ENCODE measurements at regions not wholly inside any gene's neighbourhood (a gene's known extent, or its start where the extent isn't known, plus 50 kb on each side); places are given as distances from the start of the nearest gene placed in this dataset.
"Not testable (repeated sequence)": the region's sequence is repeated elsewhere in the genome, so short reads cannot be mapped to it uniquely, and the experiment has no call there.

GRCh38 chr6:26720663-26721218 is 61.2 kb upstream of the ZNF322 start:
- H3K36me3 ChIP-seq (ENCODE audit: control insufficient read depth in 2 of 2, extremely low read depth in 1 of 2, insufficient read depth in 1 of 2, low read length in 1 of 2); CTCF ChIA-PET; H3K27me3 ChIP-seq (replicated peaks in 1 of 2; ENCODE audit: control insufficient read depth in 2 of 2, extremely low read depth in 1 of 2, insufficient read depth in 2 of 2, low read length in 1 of 2); H3K27ac ChIP-seq (ENCODE audit: low read length); ATAC-seq (replicated peaks in 1 of 4); H3K9me3 Mint-ChIP-seq; H3K4me3 ChIP-seq (ENCODE audit: control insufficient read depth in 1 of 2, extremely low read depth in 1 of 2, low read length in 1 of 2); H3K27ac Mint-ChIP-seq; H3K9me3 ChIP-seq; H3K4me3 Mint-ChIP-seq; H3K27me3 Mint-ChIP-seq; DNase-seq; POLR2A ChIA-PET; H3K4me1 Mint-ChIP-seq; H3K4me1 ChIP-seq (ENCODE audit: control insufficient read depth in 1 of 2, extremely low read depth in 1 of 2, insufficient read depth in 2 of 2, low read length in 2 of 2); H3K36me3 Mint-ChIP-seq: not testable (repeated sequence)
- no CpG with 5 or more reads among the region's 25 CpGs for WGBS (ENCODE audit: insufficient coverage)

GRCh38 chr6:26730019-26730766 is 70.6 kb upstream of the ZNF322 start:
- H3K27me3 Mint-ChIP-seq; H3K4me1 ChIP-seq (ENCODE audit: control insufficient read depth in 1 of 2, extremely low read depth in 1 of 2, insufficient read depth in 2 of 2, low read length in 2 of 2); H3K36me3 ChIP-seq (ENCODE audit: control insufficient read depth in 2 of 2, extremely low read depth in 1 of 2, insufficient read depth in 1 of 2, low read length in 1 of 2); H3K9me3 ChIP-seq; H3K4me3 Mint-ChIP-seq; POLR2A ChIA-PET; H3K27ac Mint-ChIP-seq; H3K27ac ChIP-seq (ENCODE audit: low read length); ATAC-seq (replicated peaks in 1 of 4); DNase-seq; H3K27me3 ChIP-seq (replicated peaks in 1 of 2; ENCODE audit: control insufficient read depth in 2 of 2, extremely low read depth in 1 of 2, insufficient read depth in 2 of 2, low read length in 1 of 2); H3K4me1 Mint-ChIP-seq; H3K4me3 ChIP-seq (ENCODE audit: control insufficient read depth in 1 of 2, extremely low read depth in 1 of 2, low read length in 1 of 2); H3K9me3 Mint-ChIP-seq; CTCF ChIA-PET; H3K36me3 Mint-ChIP-seq: not testable (repeated sequence)
- WGBS (ENCODE audit: insufficient coverage): no CpG with 5 or more reads among the region's 31 CpGs

GRCh38 chr6:26734776-26735472 is 75.4 kb upstream of the ZNF322 start:
- POLR2A ChIA-PET; H3K27me3 Mint-ChIP-seq; H3K4me3 Mint-ChIP-seq; DNase-seq; H3K36me3 ChIP-seq (ENCODE audit: control insufficient read depth in 2 of 2, extremely low read depth in 1 of 2, insufficient read depth in 1 of 2, low read length in 1 of 2); H3K27ac Mint-ChIP-seq; CTCF ChIA-PET; H3K4me1 ChIP-seq (ENCODE audit: control insufficient read depth in 1 of 2, extremely low read depth in 1 of 2, insufficient read depth in 2 of 2, low read length in 2 of 2); H3K4me1 Mint-ChIP-seq; H3K9me3 Mint-ChIP-seq; H3K4me3 ChIP-seq (ENCODE audit: control insufficient read depth in 1 of 2, extremely low read depth in 1 of 2, low read length in 1 of 2); H3K36me3 Mint-ChIP-seq; ATAC-seq (replicated peaks in 1 of 4); H3K27ac ChIP-seq (ENCODE audit: low read length); H3K9me3 ChIP-seq; H3K27me3 ChIP-seq (replicated peaks in 1 of 2; ENCODE audit: control insufficient read depth in 2 of 2, extremely low read depth in 1 of 2, insufficient read depth in 2 of 2, low read length in 1 of 2): not testable (repeated sequence)
- WGBS (ENCODE audit: insufficient coverage): no CpG with 5 or more reads among the region's 36 CpGs

GRCh38 chr6:26739811-26740210 is 80.3 kb upstream of the ZNF322 start:
- no peak for DNase-seq

GRCh38 chr6:26743157-26743821 is 83.7 kb upstream of the ZNF322 start:
- Histone ChIP-seq H3K4me3 (ENCODE audit: control insufficient read depth in 1 of 2, extremely low read depth in 1 of 2, low read length in 1 of 2) (no peak overlapping the region), H3K27ac (ENCODE audit: low read length) (no peak overlapping the region), H3K9me3 (no peaks in the 10 kb centered on the region), H3K27me3 (replicated peaks in 1 of 2; ENCODE audit: control insufficient read depth in 2 of 2, extremely low read depth in 1 of 2, insufficient read depth in 2 of 2, low read length in 1 of 2) (peaks cover 12 to 31% of the 10 kb centered on the region in 2 experiments), H3K36me3 (ENCODE audit: control insufficient read depth in 2 of 2, extremely low read depth in 1 of 2, insufficient read depth in 1 of 2, low read length in 1 of 2) (no peaks in the 10 kb centered on the region), H3K4me1 (ENCODE audit: control insufficient read depth in 1 of 2, extremely low read depth in 1 of 2, insufficient read depth in 2 of 2, low read length in 2 of 2) (no peaks in the 10 kb centered on the region)
- Mint-ChIP-seq H3K27ac (no peak overlapping the region), H3K4me1 (no peaks in the 10 kb centered on the region), H3K27me3 (peaks cover 45 to 48% of the 10 kb centered on the region in 2 donors), H3K36me3 (peaks cover 3% of the 10 kb centered on the region), H3K9me3 (peaks cover 0 to 20% (median 11%) of the 10 kb centered on the region in 3 donors), H3K4me3 (no peak overlapping the region)
- CTCF ChIA-PET: no interaction called here
- ATAC-seq (replicated peaks in 1 of 4) (no peak), DNase-seq (no peak)
- POLR2A ChIA-PET: no interaction called here
- WGBS (ENCODE audit: insufficient coverage): 26% methylated on average over 3 of the region's 28 CpGs

More at GRCh38 chr6:26739811-26740210, 80.3 kb upstream of the ZNF322 start:
- Histone ChIP-seq H3K27ac (ENCODE audit: low read length) (no peak overlapping the region), H3K27me3 (replicated peaks in 1 of 2; ENCODE audit: control insufficient read depth in 2 of 2, extremely low read depth in 1 of 2, insufficient read depth in 2 of 2, low read length in 1 of 2) (peaks cover 7 to 16% of the 10 kb centered on the region in 2 experiments), H3K9me3 (no peaks in the 10 kb centered on the region), H3K4me1 (ENCODE audit: control insufficient read depth in 1 of 2, extremely low read depth in 1 of 2, insufficient read depth in 2 of 2, low read length in 2 of 2) (no peaks in the 10 kb centered on the region), H3K36me3 (ENCODE audit: control insufficient read depth in 2 of 2, extremely low read depth in 1 of 2, insufficient read depth in 1 of 2, low read length in 1 of 2) (no peaks in the 10 kb centered on the region), H3K4me3 (ENCODE audit: control insufficient read depth in 1 of 2, extremely low read depth in 1 of 2, low read length in 1 of 2) (no peak overlapping the region)
- Mint-ChIP-seq H3K4me1 (no peaks in the 10 kb centered on the region), H3K27me3 (peaks cover 26 to 30% of the 10 kb centered on the region in 2 donors), H3K4me3 (no peak overlapping the region), H3K27ac (no peak overlapping the region), H3K9me3 (peaks cover 0 to 11% (median 7%) of the 10 kb centered on the region in 3 donors), H3K36me3 (no peaks in the 10 kb centered on the region)
- ChIA-PET CTCF (no interaction called here), POLR2A (no interaction called here)
- 98% methylated on average over 4 of the region's 7 CpGs for WGBS (ENCODE audit: insufficient coverage)
- ATAC-seq (replicated peaks in 1 of 4): no peak

- Mint-ChIP-seq H3K27me3 (peaks cover 45 to 55% of the 10 kb centered on the region in 2 donors), H3K36me3 (peaks cover 3% of the 10 kb centered on the region), H3K27ac (peak overlapping the region; percentile 22 to 43), H3K4me1 (no peaks in the 10 kb centered on the region), H3K4me3 (no peak overlapping the region), H3K9me3 (peaks cover 0 to 26% (median 11%) of the 10 kb centered on the region in 3 donors)
- Histone ChIP-seq H3K9me3 (no peaks in the 10 kb centered on the region), H3K27ac (ENCODE audit: low read length) (no peak overlapping the region), H3K27me3 (replicated peaks in 1 of 2; ENCODE audit: control insufficient read depth in 2 of 2, extremely low read depth in 1 of 2, insufficient read depth in 2 of 2, low read length in 1 of 2) (peaks cover 12 to 34% of the 10 kb centered on the region in 2 experiments), H3K4me1 (ENCODE audit: control insufficient read depth in 1 of 2, extremely low read depth in 1 of 2, insufficient read depth in 2 of 2, low read length in 2 of 2) (peaks cover 0 to 1% of the 10 kb centered on the region in 2 experiments), H3K4me3 (ENCODE audit: control insufficient read depth in 1 of 2, extremely low read depth in 1 of 2, low read length in 1 of 2) (no peak overlapping the region), H3K36me3 (ENCODE audit: control insufficient read depth in 2 of 2, extremely low read depth in 1 of 2, insufficient read depth in 1 of 2, low read length in 1 of 2) (no peaks in the 10 kb centered on the region)
- DNase-seq: no peak
- whole genome bisulfite sequencing (ENCODE audit: insufficient coverage): 6% methylated on average over 17 of the region's 27 CpGs
- ChIA-PET POLR2A (no interaction called here), CTCF (no interaction called here)
- no peak for ATAC-seq (replicated peaks in 1 of 4)
These were observed 84.6 kb upstream of the ZNF322 start for GRCh38 chr6:26743941-26744699.

Measured in T-cell (primary cell).